ENCODE measurements at regions not wholly inside any gene's neighbourhood (a gene's known extent, or its start where the extent isn't known, plus 50 kb on each side); places are given as distances from the start of the nearest gene placed in this dataset.

DNA sequence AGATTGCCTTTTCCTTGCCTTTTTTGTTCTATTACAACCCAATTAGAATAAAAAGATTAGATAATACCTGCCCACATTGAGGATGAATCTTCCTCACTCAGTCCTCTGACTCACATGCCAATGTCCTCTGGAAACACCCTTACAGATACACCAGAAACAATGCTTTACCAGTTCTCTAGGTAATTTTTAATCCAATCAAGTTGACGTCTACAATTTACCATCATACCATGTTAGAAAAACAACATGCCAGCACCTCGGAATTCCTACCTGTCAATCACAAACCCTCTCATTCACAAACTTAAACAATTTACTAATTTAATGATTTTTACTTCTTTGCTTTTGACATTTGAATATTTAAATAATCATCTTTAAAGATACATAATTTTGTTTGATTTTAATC is 953.8 kb downstream of the TRHDE start:
- TF ChIP-seq, protein P1, sequence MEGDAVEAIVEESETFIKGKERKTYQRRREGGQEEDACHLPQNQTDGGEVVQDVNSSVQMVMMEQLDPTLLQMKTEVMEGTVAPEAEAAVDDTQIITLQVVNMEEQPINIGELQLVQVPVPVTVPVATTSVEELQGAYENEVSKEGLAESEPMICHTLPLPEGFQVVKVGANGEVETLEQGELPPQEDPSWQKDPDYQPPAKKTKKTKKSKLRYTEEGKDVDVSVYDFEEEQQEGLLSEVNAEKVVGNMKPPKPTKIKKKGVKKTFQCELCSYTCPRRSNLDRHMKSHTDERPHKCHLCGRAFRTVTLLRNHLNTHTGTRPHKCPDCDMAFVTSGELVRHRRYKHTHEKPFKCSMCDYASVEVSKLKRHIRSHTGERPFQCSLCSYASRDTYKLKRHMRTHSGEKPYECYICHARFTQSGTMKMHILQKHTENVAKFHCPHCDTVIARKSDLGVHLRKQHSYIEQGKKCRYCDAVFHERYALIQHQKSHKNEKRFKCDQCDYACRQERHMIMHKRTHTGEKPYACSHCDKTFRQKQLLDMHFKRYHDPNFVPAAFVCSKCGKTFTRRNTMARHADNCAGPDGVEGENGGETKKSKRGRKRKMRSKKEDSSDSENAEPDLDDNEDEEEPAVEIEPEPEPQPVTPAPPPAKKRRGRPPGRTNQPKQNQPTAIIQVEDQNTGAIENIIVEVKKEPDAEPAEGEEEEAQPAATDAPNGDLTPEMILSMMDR (IDR thresholded peaks at IDR 0.05), result no peak
- TF ChIP-seq POLR2A (IDR thresholded peaks at IDR 0.05), result no peak
- no peak for TF ChIP-seq POLR2AphosphoS5 (IDR thresholded peaks at IDR 0.05)
- TF ChIP-seq EP300 (IDR thresholded peaks at IDR 0.05), result no peak
